Gastrocnemius medialis (tissue), 4 donors: ENCODE measurements at regions not wholly inside any gene's neighbourhood (a gene's known extent, or its start where the extent isn't known, plus 50 kb on each side); places are given as distances from the start of the nearest gene placed in this dataset.

Experiments used
- CTCF ChIP-seq, 5 experiments: fragments of 450-650 bp in 3 of 5; fragments of 200-600 bp in 2 of 5; sonication (generic) in 2 of 5; IDR thresholded peaks in 4 of 5; conservative IDR thresholded peaks in 1 of 5; 1 replicate in 4 of 5; 2 replicates in 1 of 5; pipeline ENCODE4 v1.5.1; 2016 to 2019; ENCODE audit warnings: antibody characterized with exemption in 5 of 5, mild to moderate bottlenecking in 3 of 5, moderate library complexity in 3 of 5
- POLR2A ChIP-seq, 2 donors: fragments of 450-650 bp; IDR thresholded peaks; one replicate each; pipeline ENCODE4 v1.6.1; 2017; ENCODE audit warnings: antibody characterized with exemption in 2 of 2, mild to moderate bottlenecking in 2 of 2, moderate library complexity in 2 of 2

GRCh38 chr20:10754824-10755223, 81.0 kb upstream of the JAG1 start:
- TF ChIP-seq CTCF (IDR thresholded peaks at IDR 0.05 in 4 of 5, conservative IDR thresholded peaks at IDR 0.05 in 1 of 5) (no peak), POLR2A (IDR thresholded peaks at IDR 0.05) (no peak)
